ENCODE measurements at regions not wholly inside any gene's neighbourhood (a gene's known extent, or its start where the extent isn't known, plus 50 kb on each side); places are given as distances from the start of the nearest gene placed in this dataset.

DNA sequence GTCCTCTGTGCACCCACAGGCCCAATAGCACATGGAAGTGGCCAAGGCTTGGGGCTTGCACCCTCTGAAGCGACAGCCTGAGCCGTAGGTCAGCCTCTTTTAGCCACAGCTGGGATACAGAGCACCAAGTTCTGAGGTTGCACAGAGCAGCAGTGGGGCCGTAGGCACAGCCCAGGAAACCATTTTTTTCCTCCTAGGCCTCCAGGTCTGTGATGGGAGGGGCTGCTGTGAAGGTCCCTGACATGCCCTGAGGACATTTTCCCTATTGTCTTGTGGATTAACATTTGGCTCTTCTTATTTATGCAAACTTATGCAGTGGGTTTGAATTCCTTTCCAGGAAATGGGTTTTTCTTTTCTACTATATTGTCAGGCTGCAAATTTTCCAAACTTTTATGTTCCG is 878.7 kb upstream of the MAN1A1 start:
- H3K4me1 Mint-ChIP-seq, result no peaks in the 10 kb centered on the region
- H3K27ac Mint-ChIP-seq, result no peak overlapping the region
- no peak overlapping the region for H3K4me3 Mint-ChIP-seq
- H3K9me3 Mint-ChIP-seq, result peaks cover 0 to 4% (median 2%) of the 10 kb centered on the region in 3 donors
- no peaks in the 10 kb centered on the region for H3K36me3 Mint-ChIP-seq
- H3K27me3 Mint-ChIP-seq, result no peaks in the 10 kb centered on the region

DNA sequence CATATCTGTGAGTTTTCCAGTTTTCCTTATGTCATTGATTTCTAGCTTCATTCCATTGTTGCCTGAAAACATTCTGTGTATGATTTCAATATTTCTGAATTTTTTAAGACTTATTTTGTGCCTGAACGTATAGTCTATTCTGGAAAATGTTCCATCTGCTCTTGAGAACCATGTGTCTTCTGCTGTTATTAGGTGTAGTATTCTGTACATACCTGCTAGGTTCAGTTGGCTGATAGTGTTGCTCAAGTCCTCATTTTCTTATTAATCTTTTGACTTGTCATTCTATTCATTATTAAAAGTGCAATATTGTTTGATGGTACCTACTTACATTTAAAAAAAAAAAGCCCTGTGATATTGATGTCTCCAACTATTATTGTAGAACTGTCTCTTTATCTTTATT is 869.8 kb upstream of the MAN1A1 start:
- Mint-ChIP-seq H3K4me3 (no peak overlapping the region), H3K27ac (no peak overlapping the region), H3K9me3 (peaks cover 0 to 2% (median 0%) of the 10 kb centered on the region in 3 donors), H3K36me3 (no peaks in the 10 kb centered on the region), H3K27me3 (no peaks in the 10 kb centered on the region), H3K4me1 (peaks cover 0 to 1% (median 0%) of the 10 kb centered on the region in 3 donors)

DNA sequence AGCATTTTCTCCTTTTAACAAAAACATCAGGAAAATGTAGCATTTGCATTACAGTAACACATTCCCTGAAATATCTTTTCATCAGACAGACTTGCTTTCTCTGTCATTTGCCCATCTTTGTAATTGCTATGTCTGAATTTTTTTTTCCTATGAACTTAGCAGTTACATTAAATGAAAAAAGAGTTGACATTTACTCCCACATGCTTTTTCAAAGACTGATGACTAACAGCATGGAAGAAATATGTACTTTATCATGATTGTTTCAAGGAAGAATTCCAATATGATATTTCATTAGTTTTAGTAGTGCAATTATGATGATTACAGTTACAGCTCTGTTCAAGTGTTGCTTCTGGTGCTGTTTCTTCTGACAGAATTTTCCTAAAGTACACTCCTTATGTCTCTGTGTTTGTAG is 864.5 kb upstream of the MAN1A1 start:
- no peak overlapping the region for H3K4me3 Mint-ChIP-seq
- peaks cover 0 to 1% (median 0%) of the 10 kb centered on the region in 3 donors for H3K4me1 Mint-ChIP-seq

DNA sequence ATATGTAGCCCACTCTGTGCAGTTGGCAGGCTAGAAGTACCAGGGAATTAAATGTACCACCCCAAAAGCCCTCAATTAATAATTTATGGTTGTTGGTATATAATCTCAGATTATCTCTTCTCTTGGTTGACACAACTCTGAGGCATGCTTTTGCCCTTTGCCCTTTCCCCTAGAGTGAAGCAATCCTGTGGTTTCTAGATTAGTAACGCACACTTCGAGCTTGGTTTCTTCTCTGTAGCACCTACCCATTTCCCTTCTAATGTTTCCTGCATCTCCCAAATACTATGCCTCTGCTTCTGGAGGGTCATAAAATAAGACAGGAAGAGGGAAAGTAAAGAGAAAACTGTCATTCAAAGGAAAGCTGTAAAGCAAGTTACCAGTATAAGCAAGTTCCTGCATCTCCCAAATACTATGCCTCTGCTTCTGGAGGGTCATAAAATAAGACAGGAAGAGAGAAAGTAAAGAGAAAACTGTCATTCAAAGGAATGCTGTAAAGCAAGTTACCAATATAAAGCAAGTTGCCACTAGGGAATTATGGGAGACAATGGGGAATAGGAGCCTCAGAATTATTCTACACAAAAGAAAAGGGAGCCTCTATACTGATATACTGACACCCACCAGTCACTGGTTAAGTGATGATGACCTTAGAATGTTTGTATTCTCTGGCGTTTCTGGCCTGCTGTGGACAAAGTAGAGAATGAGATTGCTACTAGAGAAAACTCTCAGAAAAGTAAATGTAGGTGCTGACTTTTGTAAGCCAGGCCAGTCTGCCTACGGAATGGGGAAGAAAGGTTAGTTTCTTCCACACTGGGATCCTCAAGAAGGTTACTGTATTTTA is 862.6 kb upstream of the MAN1A1 start:
- Mint-ChIP-seq H3K9me3 (peaks cover 0 to 3% (median 3%) of the 10 kb centered on the region in 3 donors), H3K27me3 (no peaks in the 10 kb centered on the region), H3K36me3 (no peaks in the 10 kb centered on the region), H3K4me1 (peaks cover 0 to 1% (median 0%) of the 10 kb centered on the region in 3 donors), H3K27ac (no peak overlapping the region), H3K4me3 (no peak overlapping the region)

More for the DNA sequence above, 864.5 kb upstream of the MAN1A1 start:
- H3K27ac Mint-ChIP-seq, result no peak overlapping the region
- peaks cover 0 to 3% (median 3%) of the 10 kb centered on the region in 3 donors for H3K9me3 Mint-ChIP-seq
- no peaks in the 10 kb centered on the region for H3K36me3 Mint-ChIP-seq
- H3K27me3 Mint-ChIP-seq, result no peaks in the 10 kb centered on the region

DNA sequence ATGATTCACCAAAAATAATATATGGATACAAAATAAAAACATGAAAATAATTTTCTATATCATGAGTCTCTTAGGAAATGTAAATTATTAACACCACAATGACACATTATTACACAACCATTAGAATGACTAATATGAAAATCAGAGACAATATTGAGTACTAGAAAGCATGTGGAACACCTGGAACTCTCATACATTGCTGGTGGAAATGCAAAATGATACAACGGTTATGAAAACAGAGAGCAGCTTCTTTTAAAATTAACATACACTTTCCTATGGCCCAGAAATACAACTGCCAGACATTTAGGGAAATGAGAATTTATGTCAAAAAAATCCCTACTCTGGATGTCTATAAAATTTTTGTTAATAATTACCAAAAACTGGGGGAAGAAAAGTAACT is 853.3 kb upstream of the MAN1A1 start:
- no peak overlapping the region for H3K4me3 Mint-ChIP-seq
- no peaks in the 10 kb centered on the region for H3K36me3 Mint-ChIP-seq
- no peak overlapping the region for H3K27ac Mint-ChIP-seq
- H3K9me3 Mint-ChIP-seq, result no peaks in the 10 kb centered on the region
- no peaks in the 10 kb centered on the region for H3K4me1 Mint-ChIP-seq
- no peaks in the 10 kb centered on the region for H3K27me3 Mint-ChIP-seq

DNA sequence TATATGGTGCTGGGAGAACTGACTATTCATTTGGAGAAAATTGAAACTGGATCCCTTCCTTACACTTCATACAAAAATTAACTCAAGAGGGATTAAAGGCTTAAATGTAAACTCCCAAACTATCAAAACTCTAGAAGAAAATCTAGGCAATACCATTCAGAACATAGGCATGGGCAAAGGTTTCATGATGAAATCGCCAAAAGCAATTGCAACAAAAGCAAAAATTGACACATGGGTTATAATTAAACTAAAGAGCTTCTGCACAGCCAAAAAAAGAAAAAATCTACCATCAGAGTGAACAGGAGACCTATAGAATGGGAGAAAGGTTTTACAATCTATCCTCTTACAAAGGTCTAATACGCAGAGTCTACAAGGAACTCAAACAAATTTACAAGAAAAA is 851.3 kb upstream of the MAN1A1 start:
- Mint-ChIP-seq H3K4me3 (no peak overlapping the region), H3K9me3 (no peaks in the 10 kb centered on the region), H3K27ac (no peak overlapping the region), H3K4me1 (no peaks in the 10 kb centered on the region), H3K36me3 (no peaks in the 10 kb centered on the region), H3K27me3 (no peaks in the 10 kb centered on the region)

DNA sequence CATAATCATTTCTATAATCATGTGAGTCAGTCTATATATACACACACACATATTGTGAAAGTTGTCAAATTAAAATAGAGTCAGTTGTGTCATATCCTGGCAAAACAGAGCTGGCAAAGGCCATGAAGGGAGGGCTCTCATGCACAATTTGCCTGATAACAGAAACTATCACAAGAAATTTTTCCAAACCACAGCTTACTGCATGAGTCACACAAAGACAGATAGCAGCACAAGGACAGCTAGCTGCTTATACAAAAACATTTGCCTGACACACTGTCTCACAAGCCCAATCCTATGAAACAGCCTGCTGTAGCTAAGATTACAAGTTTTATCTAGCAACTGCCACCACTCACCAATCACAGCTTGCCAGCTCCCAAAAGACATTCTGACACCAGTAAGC is 848.5 kb upstream of the MAN1A1 start:
- Mint-ChIP-seq H3K4me3 (no peak overlapping the region), H3K4me1 (peaks cover 0 to 2% (median 0%) of the 10 kb centered on the region in 3 donors), H3K27me3 (no peaks in the 10 kb centered on the region), H3K36me3 (no peaks in the 10 kb centered on the region), H3K27ac (no peak overlapping the region), H3K9me3 (no peaks in the 10 kb centered on the region)

DNA sequence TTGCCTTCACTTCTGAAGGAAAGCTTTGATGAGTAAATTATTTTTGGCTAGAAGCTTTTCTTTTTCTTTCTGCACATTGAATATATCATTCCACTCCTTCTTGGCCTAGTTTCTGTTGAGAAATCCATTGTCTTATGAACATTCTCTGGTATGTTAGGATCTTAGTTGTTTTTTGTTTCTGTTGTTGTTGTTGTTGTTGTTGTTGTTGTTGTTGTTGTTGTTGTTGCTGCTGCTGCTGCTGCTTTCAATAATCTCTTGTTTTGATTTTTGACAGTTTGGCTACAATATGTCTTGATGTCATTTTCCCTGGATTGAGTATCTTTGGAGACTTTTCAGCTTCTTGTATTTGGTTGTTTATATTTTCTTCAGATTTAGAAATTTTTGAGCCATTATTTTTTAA is 836.5 kb upstream of the MAN1A1 start:
- Mint-ChIP-seq H3K9me3 (peaks cover 0 to 2% (median 0%) of the 10 kb centered on the region in 3 donors), H3K4me1 (no peaks in the 10 kb centered on the region), H3K27ac (peak overlapping the region in 1 of 3 donors; percentile 42), H3K27me3 (no peaks in the 10 kb centered on the region), H3K4me3 (no peak overlapping the region), H3K36me3 (no peaks in the 10 kb centered on the region)

DNA sequence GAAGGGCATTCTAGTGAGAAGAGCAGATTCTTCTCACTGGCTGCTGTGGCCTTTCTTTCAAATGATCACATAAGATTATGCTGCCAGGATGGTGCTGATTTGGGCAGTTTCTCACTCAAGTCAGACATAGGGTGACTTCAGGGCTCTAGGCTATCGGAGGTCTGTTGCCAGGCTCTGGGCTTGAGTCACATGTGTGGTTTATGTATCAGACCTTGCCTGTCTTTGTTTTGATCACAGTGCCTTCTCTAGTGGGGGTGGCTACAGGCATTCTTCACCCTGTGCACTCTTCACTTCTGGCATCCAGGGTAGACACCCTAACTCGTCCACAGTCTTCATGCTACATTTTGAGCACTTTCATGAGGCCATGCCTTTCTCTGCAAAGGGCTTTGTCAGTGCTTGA is 823.7 kb upstream of the MAN1A1 start:
- Mint-ChIP-seq H3K27me3 (no peaks in the 10 kb centered on the region), H3K27ac (no peak overlapping the region), H3K9me3 (peaks cover 0 to 1% (median 0%) of the 10 kb centered on the region in 3 donors), H3K4me1 (peaks cover 0 to 5% (median 0%) of the 10 kb centered on the region in 3 donors), H3K4me3 (no peak overlapping the region), H3K36me3 (no peaks in the 10 kb centered on the region)

DNA sequence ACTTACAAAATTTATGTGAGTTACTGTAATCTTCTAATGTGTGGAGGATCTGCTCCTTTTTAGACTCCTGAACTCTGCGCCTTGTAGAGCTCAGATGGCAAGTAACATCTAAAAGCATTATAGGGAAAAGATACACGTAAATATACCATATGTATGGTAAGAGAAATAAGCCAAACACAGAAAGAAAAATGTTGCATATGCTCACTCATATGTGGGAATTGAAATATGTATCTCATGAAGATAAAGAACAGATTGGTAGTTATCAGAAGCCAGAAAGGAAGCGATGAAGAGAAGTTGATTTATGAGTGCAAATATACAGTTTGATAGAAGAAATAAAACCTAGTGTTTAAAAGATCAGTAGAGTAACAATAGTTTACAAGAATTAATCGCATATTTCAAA is 815.0 kb upstream of the MAN1A1 start:
- Mint-ChIP-seq H3K27ac (no peak overlapping the region), H3K27me3 (no peaks in the 10 kb centered on the region), H3K4me1 (peaks cover 0 to under 1% (median 0%) of the 10 kb centered on the region in 3 donors), H3K36me3 (no peaks in the 10 kb centered on the region), H3K4me3 (no peak overlapping the region), H3K9me3 (no peaks in the 10 kb centered on the region)

DNA sequence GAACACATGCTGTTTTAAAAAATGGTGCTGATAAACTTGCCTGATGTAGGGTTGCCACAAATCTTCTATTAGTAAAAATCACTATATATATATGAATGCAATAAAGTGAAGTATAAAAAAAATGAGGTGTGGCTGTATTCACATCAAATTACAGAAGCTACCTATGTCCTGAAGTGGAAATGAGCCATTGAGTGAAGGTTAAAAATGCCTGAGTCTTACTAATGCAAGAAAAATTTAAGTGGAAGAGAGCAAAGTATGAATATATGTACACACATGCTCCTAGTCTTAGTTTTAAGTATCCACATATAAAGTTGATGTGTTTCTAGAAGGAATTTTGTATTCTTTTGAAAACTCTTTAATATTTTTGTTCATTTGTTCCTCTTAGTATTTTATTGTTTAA is 808.3 kb upstream of the MAN1A1 start:
- Mint-ChIP-seq H3K36me3 (no peaks in the 10 kb centered on the region), H3K9me3 (peaks cover 2 to 4% (median 3%) of the 10 kb centered on the region in 3 donors), H3K27me3 (no peaks in the 10 kb centered on the region), H3K4me3 (no peak overlapping the region), H3K4me1 (no peaks in the 10 kb centered on the region), H3K27ac (no peak overlapping the region)

DNA sequence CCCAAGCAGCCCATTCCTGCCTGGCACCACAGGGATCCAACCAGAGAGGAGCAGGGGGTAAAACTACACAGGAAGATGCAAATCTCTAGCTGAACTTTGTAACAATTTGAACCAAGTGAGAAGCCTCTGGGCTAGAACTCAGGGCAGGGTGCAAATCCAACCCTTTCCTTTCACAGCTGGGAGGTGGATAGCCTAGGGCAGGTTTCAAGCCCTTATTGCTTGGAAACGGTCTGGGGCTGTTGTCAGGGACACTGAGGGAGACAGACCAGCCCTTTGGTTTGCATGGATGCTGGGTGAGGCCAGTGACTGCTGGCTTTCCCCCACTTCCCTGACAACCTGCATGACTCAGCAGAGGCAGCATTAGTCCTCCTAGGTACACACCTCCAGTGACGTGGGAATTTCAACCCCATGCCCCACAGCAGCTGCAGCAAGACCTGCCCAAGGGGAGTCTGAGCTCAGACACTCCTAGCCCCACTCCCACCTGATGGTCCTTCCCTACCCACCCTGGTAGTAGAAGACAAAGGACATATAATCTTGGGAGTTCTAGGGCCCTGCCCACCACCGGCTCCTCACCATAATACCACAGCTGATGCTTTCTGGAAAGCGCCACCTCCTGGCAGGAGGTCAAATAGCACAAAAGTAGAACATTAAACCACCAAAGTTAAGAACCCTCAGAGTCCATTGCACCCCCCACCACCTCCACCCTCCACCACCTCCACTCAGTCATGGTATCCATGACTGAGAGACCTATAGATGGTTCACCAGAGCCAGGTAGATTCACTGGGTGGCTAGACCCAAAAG is 797.7 kb upstream of the MAN1A1 start:
- H3K27ac Mint-ChIP-seq, result no peak overlapping the region
- no peaks in the 10 kb centered on the region for H3K36me3 Mint-ChIP-seq
- peaks cover 0 to 16% (median 13%) of the 10 kb centered on the region in 3 donors for H3K9me3 Mint-ChIP-seq
- peaks cover 4 to 7% (median 4%) of the 10 kb centered on the region in 3 donors for H3K4me1 Mint-ChIP-seq
- H3K4me3 Mint-ChIP-seq, result no peak overlapping the region
- no peaks in the 10 kb centered on the region for H3K27me3 Mint-ChIP-seq

DNA sequence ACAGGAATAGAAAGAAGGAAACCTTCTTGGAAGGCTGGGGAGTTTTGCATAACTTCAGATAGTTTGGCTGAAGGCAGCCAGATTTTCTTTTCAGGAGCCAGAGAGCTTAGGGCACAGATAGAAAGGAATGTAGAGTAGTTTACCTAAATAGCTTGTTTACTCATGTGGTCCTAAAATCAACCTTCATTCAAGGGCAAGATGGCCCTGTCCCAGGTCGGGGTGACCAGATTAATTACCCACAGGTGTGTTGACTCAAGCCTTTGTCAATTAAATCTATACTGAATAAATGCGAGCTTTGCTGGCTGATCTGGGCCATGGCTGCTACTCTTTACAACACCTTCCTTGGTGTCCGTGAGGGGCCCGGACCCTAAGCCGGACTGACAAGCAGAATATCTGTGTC is 792.0 kb upstream of the MAN1A1 start:
- Mint-ChIP-seq H3K27ac (no peak overlapping the region), H3K27me3 (no peaks in the 10 kb centered on the region), H3K4me3 (peak overlapping the region in 1 of 4 donors; percentile 23), H3K4me1 (peaks cover 0 to 2% (median 0%) of the 10 kb centered on the region in 3 donors), H3K9me3 (peaks cover 0 to 3% (median 1%) of the 10 kb centered on the region in 3 donors), H3K36me3 (no peaks in the 10 kb centered on the region)

DNA sequence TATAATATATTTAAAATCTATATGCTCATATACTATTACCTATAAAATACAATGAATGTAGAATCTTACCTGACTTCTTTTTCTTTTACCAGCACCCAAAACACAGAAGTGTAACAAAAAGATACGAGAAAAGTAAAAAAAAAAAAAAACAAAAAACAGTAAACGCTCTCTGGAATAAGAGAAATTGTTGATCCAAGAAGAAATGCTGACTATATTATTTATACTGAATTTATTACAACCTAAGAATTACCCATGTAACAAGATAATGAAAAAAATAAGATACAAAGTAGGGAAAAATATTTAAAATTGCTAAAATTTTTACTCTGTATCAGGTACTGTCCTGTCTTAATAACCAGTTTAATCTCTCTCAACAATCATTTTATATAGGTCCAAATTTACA is 787.9 kb upstream of the MAN1A1 start:
- Mint-ChIP-seq H3K4me3 (no peak overlapping the region), H3K27ac (no peak overlapping the region), H3K4me1 (peaks cover 0 to 3% (median 0%) of the 10 kb centered on the region in 3 donors), H3K9me3 (peaks cover 1 to 3% (median 3%) of the 10 kb centered on the region in 3 donors), H3K27me3 (no peaks in the 10 kb centered on the region), H3K36me3 (no peaks in the 10 kb centered on the region)

DNA sequence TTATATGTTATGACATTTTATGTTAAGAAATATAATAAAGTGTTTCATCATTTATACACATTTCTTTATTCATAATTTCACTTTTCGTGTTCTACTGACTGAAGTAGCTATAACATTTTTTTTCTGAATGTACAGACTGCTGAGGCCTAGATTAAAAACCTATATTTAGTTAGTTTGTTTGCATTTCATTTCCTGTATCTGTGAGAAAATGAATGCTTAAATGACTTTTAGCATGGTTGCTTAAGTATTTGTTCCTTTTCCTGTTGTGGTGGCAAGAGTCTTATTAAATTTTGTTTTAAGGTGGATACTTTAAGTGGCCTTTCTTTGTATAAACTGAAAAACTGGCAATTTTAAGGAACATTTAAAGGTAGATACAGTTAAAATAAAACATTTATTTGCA is 779.7 kb upstream of the MAN1A1 start:
- H3K27me3 Mint-ChIP-seq, result no peaks in the 10 kb centered on the region
- peaks cover 9 to 20% (median 19%) of the 10 kb centered on the region in 3 donors for H3K4me1 Mint-ChIP-seq
- H3K36me3 Mint-ChIP-seq, result no peaks in the 10 kb centered on the region
- H3K27ac Mint-ChIP-seq, result no peak overlapping the region
- peak overlapping the region in 3 of 4 donors; percentile 27 to 83 (median 81) for H3K4me3 Mint-ChIP-seq
- peaks cover 8 to 15% (median 13%) of the 10 kb centered on the region in 3 donors for H3K9me3 Mint-ChIP-seq

All from IgD-negative memory B cell (primary cell).